IMR-90 (cell line): ENCODE measurements at regions not wholly inside any gene's neighbourhood (a gene's known extent, or its start where the extent isn't known, plus 50 kb on each side); places are given as distances from the start of the nearest gene placed in this dataset.

ENCODE experiments used
- ATAC-seq: fragments of 200-7000 bp; cut with Tn5 transposase; 2 replicates; pipeline ENCODE4 v1.9.1; 2020; ENCODE audit warnings: low read depth, mild to moderate bottlenecking, moderate library complexity
- BruUV-seq: library from RNA; stranded (reverse); fragments of 400-500 nt; replicated peaks from 2 replicates; lab custom pipeline; 2021; lab: Mats Ljungman, UMichigan
- CTCF ChIA-PET: fragments of 300-600 bp; formaldehyde crosslinking; extraction: SDS; loops from one replicate; lab custom pipeline; 2021; ENCODE audit warnings: antibody characterized with exemption; lab: Yijun Ruan, JAX
- POLR2A ChIA-PET: fragments of 300-600 bp; sonication (Branson Sonifier 250); formaldehyde crosslinking; loops from one replicate; lab custom pipeline; 2022; ENCODE audit warnings: antibody characterized with exemption; ENCODE audit not compliant: unreplicated experiment; lab: Charles Lee
- DNase-seq: peaks from one replicate; pipeline ENCODE4 v3.0.0; 2013
- H2AFZ ChIP-seq: replicated peaks from 2 replicates; pipeline ENCODE3; 2013; ENCODE audit warnings: low read length, mild to moderate bottlenecking; ENCODE audit not compliant: poor library complexity
- H2AK5ac ChIP-seq: 2 replicates; pipeline ENCODE4 v1.6.1; 2013; ENCODE audit warnings: low read depth, low read length, inconsistent platforms
- H2AK9ac ChIP-seq: replicated peaks from 2 replicates; pipeline ENCODE3; 2013; ENCODE audit warnings: mild to moderate bottlenecking, low read depth, low read length, moderate library complexity; ENCODE audit not compliant: poor library complexity
- H2BK120ac ChIP-seq: 2 replicates; pipeline ENCODE4 v1.6.1; 2013; ENCODE audit warnings: low read depth, low read length, inconsistent platforms
- H2BK15ac ChIP-seq: 3 replicates; pipeline ENCODE4 v1.6.1; 2013; ENCODE audit warnings: low read depth, low read length, inconsistent platforms
- H2BK20ac ChIP-seq: 2 replicates; pipeline ENCODE4 v1.6.1; 2013; ENCODE audit warnings: low read depth, mild to moderate bottlenecking, inconsistent platforms, low read length, moderate library complexity
- H2BK5ac ChIP-seq: 2 replicates; pipeline ENCODE4 v1.6.1; 2013; ENCODE audit warnings: mild to moderate bottlenecking, low read depth, low read length, inconsistent platforms; ENCODE audit not compliant: poor library complexity, severe bottlenecking
- H3K14ac ChIP-seq: replicated peaks from 2 replicates; pipeline ENCODE4 v1.6.1; 2013; ENCODE audit warnings: low read depth, low read length, inconsistent platforms
- H3K18ac ChIP-seq: 2 replicates; pipeline ENCODE4 v1.6.1; 2013; ENCODE audit warnings: low read depth, low read length, control low read depth
- H3K23ac ChIP-seq: 2 replicates; pipeline ENCODE4 v1.6.1; 2013; ENCODE audit warnings: low read depth, low read length, inconsistent platforms
- H3K27ac ChIP-seq: 2 replicates; pipeline ENCODE4 v1.5.1; 2013; ENCODE audit warnings: mild to moderate bottlenecking, control low read depth, low read length; ENCODE audit not compliant: insufficient read depth
- H3K27me3 ChIP-seq: 2 replicates; pipeline ENCODE4 v1.6.1; 2013; ENCODE audit warnings: low read length; ENCODE audit not compliant: control insufficient read depth, insufficient read depth
- H3K36me3 ChIP-seq: 2 replicates; pipeline ENCODE4 v1.6.1; 2013; ENCODE audit warnings: low read length, mixed read lengths; ENCODE audit not compliant: control insufficient read depth, insufficient read depth
- H3K4ac ChIP-seq: 2 replicates; pipeline ENCODE4 v1.6.1; 2013; ENCODE audit warnings: low read depth, low read length, inconsistent platforms
- H3K4me1 ChIP-seq: 2 replicates; pipeline ENCODE4 v1.6.1; 2013; ENCODE audit warnings: low read length, mixed read lengths; ENCODE audit not compliant: control insufficient read depth, insufficient read depth
- H3K4me2 ChIP-seq: 2 replicates; pipeline ENCODE4 v1.6.1; 2013; ENCODE audit warnings: low read depth, mild to moderate bottlenecking, control low read depth, low read length, moderate library complexity
- H3K4me3 ChIP-seq: 2 replicates; pipeline ENCODE4 v1.5.1; 2013; ENCODE audit warnings: low read depth, mild to moderate bottlenecking, control low read depth, low read length, moderate library complexity; ENCODE audit not compliant: insufficient read depth
- H3K56ac ChIP-seq: 2 replicates; pipeline ENCODE4 v1.6.1; 2013; ENCODE audit warnings: low read length, inconsistent platforms; ENCODE audit not compliant: insufficient read depth; ENCODE audit errors: extremely low read depth
- H3K79me1 ChIP-seq, 2 experiments: 2 replicates each; pipeline ENCODE4 v1.6.1; 2013; ENCODE audit warnings: low read length in 2 of 2, inconsistent platforms in 1 of 2, low read depth in 1 of 2
- H3K9ac ChIP-seq: 2 replicates; pipeline ENCODE4 v1.6.1; 2013; ENCODE audit warnings: low read depth, low read length, control low read depth
- H3K9me1 ChIP-seq: 2 replicates; pipeline ENCODE4 v1.6.1; 2013; ENCODE audit warnings: low read length, inconsistent platforms; ENCODE audit not compliant: insufficient read depth
- H3K9me3 ChIP-seq: 2 replicates; pipeline ENCODE4 v1.6.1; 2013; ENCODE audit warnings: low read length; ENCODE audit not compliant: control insufficient read depth, insufficient read depth
- H4K20me1 ChIP-seq: 2 replicates; pipeline ENCODE4 v1.6.1; 2013; ENCODE audit warnings: low read length, inconsistent platforms; ENCODE audit not compliant: insufficient read depth
- H4K5ac ChIP-seq: 2 replicates; pipeline ENCODE4 v1.6.1; 2013; ENCODE audit warnings: mild to moderate bottlenecking, low read depth, low read length, control low read depth
- H4K8ac ChIP-seq, 2 experiments: 2 replicates each; pipeline ENCODE4 v1.6.1; 2013; ENCODE audit warnings: low read depth in 2 of 2, low read length in 2 of 2, control low read depth in 1 of 2, inconsistent platforms in 1 of 2
- H4K91ac ChIP-seq: 2 replicates; pipeline ENCODE4 v1.6.1; 2013; ENCODE audit warnings: low read depth, low read length, inconsistent platforms; ENCODE audit not compliant: insufficient read depth
- BHLHE40 ChIP-seq: fragments of 150-350 bp; IDR thresholded peaks from 2 replicates; pipeline ENCODE4 v1.6.1; 2016; ENCODE audit warnings: mild to moderate bottlenecking, low read depth, low read length
- CEBPB ChIP-seq: IDR thresholded peaks from 2 replicates; pipeline ENCODE4 v1.6.1; 2012; ENCODE audit warnings: low read depth, low read length, improper control_type of control experiment
- CHD1 ChIP-seq: IDR thresholded peaks from 2 replicates; pipeline ENCODE4 v1.6.1; 2012; ENCODE audit warnings: low read depth, low read length, improper control_type of control experiment
- CTCF ChIP-seq: conservative IDR thresholded peaks from 2 replicates; pipeline ENCODE4 v1.5.1; 2012; ENCODE audit warnings: mild to moderate bottlenecking, low read depth, low read length, improper control_type of control experiment
- ELK1 ChIP-seq: fragments of 150-350 bp; IDR thresholded peaks from 2 replicates; pipeline ENCODE4 v1.6.1; 2016; ENCODE audit warnings: low read depth, mild to moderate bottlenecking, low read length, moderate library complexity, borderline replicate concordance
- FOS ChIP-seq: fragments of 150-350 bp; IDR thresholded peaks from 2 replicates; pipeline ENCODE4 v1.6.1; 2016; ENCODE audit warnings: low read depth, low read length
- MAZ ChIP-seq: IDR thresholded peaks from 2 replicates; pipeline ENCODE4 v1.6.1; 2012; ENCODE audit warnings: low read depth, mild to moderate bottlenecking, low read length, improper control_type of control experiment, moderate library complexity, borderline replicate concordance
- MXI1 ChIP-seq: IDR thresholded peaks from 2 replicates; pipeline ENCODE4 v1.6.1; 2012; ENCODE audit warnings: low read depth, mild to moderate bottlenecking, low read length, moderate library complexity, borderline replicate concordance
- NFE2L2 ChIP-seq: fragments of 150-350 bp; IDR thresholded peaks from 2 replicates; pipeline ENCODE4 v1.6.1; 2016; ENCODE audit warnings: low read depth, mild to moderate bottlenecking, low read length
- POLR2A ChIP-seq: IDR thresholded peaks from 2 replicates; pipeline ENCODE4 v1.6.1; 2012; ENCODE audit warnings: mild to moderate bottlenecking, low read depth, low read length
- RAD21 ChIP-seq: IDR thresholded peaks from 2 replicates; pipeline ENCODE4 v1.6.1; 2012; ENCODE audit warnings: low read length, improper control_type of control experiment
- RCOR1 ChIP-seq: IDR thresholded peaks from 2 replicates; pipeline ENCODE4 v1.6.1; 2012; ENCODE audit warnings: mild to moderate bottlenecking, low read length, improper control_type of control experiment; ENCODE audit not compliant: insufficient replicate concordance
- RFX5 ChIP-seq: IDR thresholded peaks from 2 replicates; pipeline ENCODE4 v1.8.0; 2012; ENCODE audit warnings: low read depth, mild to moderate bottlenecking, low read length, moderate library complexity
- SMC3 ChIP-seq: fragments of 150-350 bp; IDR thresholded peaks from 2 replicates; pipeline ENCODE4 v1.6.1; 2016; ENCODE audit warnings: low read depth, mild to moderate bottlenecking, antibody characterized with exemption, low read length, moderate library complexity
- USF2 ChIP-seq: fragments of 150-350 bp; IDR thresholded peaks from 2 replicates; pipeline ENCODE4 v1.6.1; 2017; ENCODE audit warnings: mild to moderate bottlenecking, antibody characterized with exemption, low read length, low read depth
- WGBS, 2 experiments: methylation state at CpG; one replicate each; pipeline versions ENCODE4 v1.1.5 to v1.1.7; 2013; ENCODE audit warnings: missing lambda C conversion rate in 2 of 2; ENCODE audit not compliant: insufficient read length in 1 of 2; ENCODE audit errors: extremely low coverage in 2 of 2; 5-methylcytosine and 5-hydroxymethylcytosine counted together
- dilution Hi-C: fragments of 300-500 bp; cut with HindIII; formaldehyde crosslinking; loops from one replicate; pipeline ENCODE4 v1.14.3; 2018; ENCODE audit warnings: low sequenced_read_pairs; ENCODE audit not compliant: unreplicated experiment
- in situ Hi-C: fragments of 300-500 bp; cut with MboI; formaldehyde crosslinking; loops from 3 replicates; pipeline ENCODE4 v1.14.3; 2019; ENCODE audit warnings: low sequenced_read_pairs, inconsistent platforms, mixed read lengths
- intact Hi-C: fragments of 100-400 bp; cut with micrococcal nuclease; formaldehyde crosslinking; loops from 2 replicates; pipeline ENCODE4 v1.10.0; 2022

GRCh38 chr4:27112587-27112986 is 251.9 kb downstream of the STIM2 start:
- BruUV-seq, result no TSS peak
- dilution Hi-C loops, result no loop called here
- Histone ChIP-seq H3K4me2 (no peak overlapping the region), H4K8ac (no peak overlapping the region), H3K9me1 (no peaks in the 10 kb centered on the region), H3K9ac (no peak overlapping the region), H2BK5ac (no peak overlapping the region), H2AK5ac (no peak overlapping the region), H3K36me3 (no peaks in the 10 kb centered on the region), H3K79me1 (no peaks in the 10 kb centered on the region), H3K4me1 (no peaks in the 10 kb centered on the region), H3K4me3 (no peak overlapping the region), H3K23ac (no peak overlapping the region), H2BK20ac (no peak overlapping the region), H4K91ac (no peak overlapping the region), H2AK9ac (no peak overlapping the region), H2BK120ac (no peak overlapping the region), H3K27me3 (no peaks in the 10 kb centered on the region), H3K4ac (no peak overlapping the region), H4K20me1 (no peaks in the 10 kb centered on the region), H3K9me3 (no peaks in the 10 kb centered on the region), H3K56ac (no peak overlapping the region), H3K14ac (no peak overlapping the region), H3K27ac (no peak overlapping the region), H4K5ac (no peak overlapping the region), H2AFZ (no peak overlapping the region), H3K18ac (no peak overlapping the region), H2BK15ac (no peak overlapping the region)
- no peak for DNase-seq
- WGBS, 2 experiments, result no CpG with 5 or more reads among the region's 3 CpGs
- POLR2A ChIA-PET, result no interaction called here
- CTCF ChIA-PET, result interaction anchor here (1.1 kb wide), 1 partner anchor 12 kb away, joined by 3 read pairs; no protein-coding TSS in a partner anchor
- no peak for ATAC-seq
- intact Hi-C loops, result no loop called here
- TF ChIP-seq RAD21, result no peak
- no peak for TF ChIP-seq USF2
- TF ChIP-seq POLR2A, result no peak
- no peak for TF ChIP-seq RFX5
- TF ChIP-seq BHLHE40, result no peak
- no peak for TF ChIP-seq MXI1
- TF ChIP-seq CTCF, result no peak
- no peak for TF ChIP-seq NFE2L2
- no peak for TF ChIP-seq ELK1
- no peak for TF ChIP-seq CEBPB
- TF ChIP-seq SMC3, result no peak
- no peak for TF ChIP-seq RCOR1
- no peak for TF ChIP-seq FOS
- no peak for TF ChIP-seq CHD1
- TF ChIP-seq MAZ, result no peak
- in situ Hi-C loops, result no loop called here
